CD4-positive, alpha-beta T cell (primary cell): ENCODE measurements at regions not wholly inside any gene's neighbourhood (a gene's known extent, or its start where the extent isn't known, plus 50 kb on each side); places are given as distances from the start of the nearest gene placed in this dataset.

ENCODE experiments used
- ATAC-seq: fragments of 200-7000 bp; cut with Tn5 transposase; one replicate; pipeline ENCODE4 v1.10.0; 2022; ENCODE audit warnings: mild to moderate bottlenecking; ENCODE audit not compliant: poor library complexity
- CTCF ChIA-PET: fragments of 350-600 bp; sonication (Branson Sonifier 250); formaldehyde crosslinking; loops from one replicate; lab custom pipeline; 2021; ENCODE audit warnings: antibody characterized with exemption, inconsistent platforms; lab: Charles Lee
- POLR2A ChIA-PET: fragments of 350-600 bp; sonication (Branson Sonifier 250); formaldehyde crosslinking; loops from one replicate; lab custom pipeline; 2021; ENCODE audit warnings: antibody characterized with exemption, inconsistent platforms; lab: Charles Lee
- DNase-seq, 14 experiments: peaks; one replicate each; pipeline ENCODE4 v3.0.0-alpha.2; 2013 to 2020; ENCODE audit warnings: mixed read lengths in 2 of 14
- H3K27ac ChIP-seq, 2 donors: one replicate each; pipeline versions ENCODE4 v1.5.1 to v1.7.0; 2013; ENCODE audit warnings: low read length in 2 of 2, low read depth in 1 of 2, mild to moderate bottlenecking in 1 of 2
- H3K27me3 ChIP-seq, 2 experiments: 1 replicate in 1 of 2; 2 replicates in 1 of 2; pipeline versions ENCODE4 v1.6.1 to v1.7.0; 2013; ENCODE audit warnings: low read length in 2 of 2, control low read depth in 1 of 2, mild to moderate bottlenecking in 1 of 2, moderate library complexity in 1 of 2; ENCODE audit not compliant: insufficient read depth in 2 of 2, control insufficient read depth in 1 of 2
- H3K36me3 ChIP-seq: one replicate; pipeline ENCODE4 v1.6.1; 2013; ENCODE audit warnings: low read length, control low read depth; ENCODE audit not compliant: insufficient read depth
- H3K4me1 ChIP-seq: one replicate; pipeline ENCODE4 v1.6.1; 2013; ENCODE audit warnings: low read length, control low read depth; ENCODE audit not compliant: insufficient read depth
- H3K4me3 ChIP-seq: one replicate; pipeline ENCODE4 v1.5.1; 2013; ENCODE audit warnings: mild to moderate bottlenecking, low read length, moderate library complexity
- H3K9me3 ChIP-seq, 2 experiments: 1 replicate in 1 of 2; 2 replicates in 1 of 2; pipeline versions ENCODE4 v1.6.1 to v1.7.0; 2013; ENCODE audit warnings: low read length in 2 of 2, mild to moderate bottlenecking in 2 of 2, control low read depth in 1 of 2, moderate library complexity in 1 of 2; ENCODE audit not compliant: control insufficient read depth in 1 of 2, insufficient read depth in 1 of 2
- H3K27ac Mint-ChIP-seq: one replicate; pipeline ENCODE4 v1.8.0; 2020; ENCODE audit warnings: mixed read lengths
- H3K27me3 Mint-ChIP-seq: one replicate; pipeline ENCODE4 v1.8.0; 2021; ENCODE audit warnings: mixed read lengths
- H3K36me3 Mint-ChIP-seq: one replicate; pipeline ENCODE4 v1.8.0; 2021; ENCODE audit warnings: low read depth, mixed read lengths
- H3K4me1 Mint-ChIP-seq: one replicate; pipeline ENCODE4 v1.8.0; 2021; ENCODE audit warnings: low read depth, mixed read lengths
- H3K4me3 Mint-ChIP-seq: one replicate; pipeline ENCODE4 v1.8.0; 2020; ENCODE audit warnings: mild to moderate bottlenecking, mixed read lengths
- H3K9me3 Mint-ChIP-seq: one replicate; pipeline ENCODE4 v1.8.0; 2020; ENCODE audit warnings: mixed read lengths
- intact Hi-C, 2 experiments: fragments of 100-400 bp; cut with DNase I in 1 of 2; cut with micrococcal nuclease in 1 of 2; formaldehyde crosslinking; loops; one replicate each; pipeline versions ENCODE4 v1.15.1 to v1.9.0; 2023 to 2025; cut with DNase I, micrococcal nuclease
- TF ChIP-seq, protein P1 (sequence below): fragments of 200-600 bp; IDR thresholded peaks from one replicate; pipeline ENCODE4 v1.8.0; 2022; ENCODE audit warnings: antibody characterized with exemption, mild to moderate bottlenecking

GRCh38 chr1:194802572-194802971, 1616.2 kb upstream of the B3GALT2 start:
- Histone ChIP-seq H3K27ac (no peak overlapping the region), H3K27me3 (no peaks in the 10 kb centered on the region), H3K4me3 (no peak overlapping the region), H3K36me3 (no peaks in the 10 kb centered on the region), H3K9me3 (no peaks in the 10 kb centered on the region), H3K4me1 (no peaks in the 10 kb centered on the region)
- ChIA-PET CTCF (no interaction called here), POLR2A (no interaction called here)
- no peak for ATAC-seq
- Mint-ChIP-seq H3K27me3 (no peaks in the 10 kb centered on the region), H3K4me1 (no peaks in the 10 kb centered on the region), H3K27ac (no peak overlapping the region), H3K36me3 (no peaks in the 10 kb centered on the region), H3K4me3 (no peak overlapping the region), H3K9me3 (no peaks in the 10 kb centered on the region)
- DNase-seq, result no peak
- TF ChIP-seq, protein P1, sequence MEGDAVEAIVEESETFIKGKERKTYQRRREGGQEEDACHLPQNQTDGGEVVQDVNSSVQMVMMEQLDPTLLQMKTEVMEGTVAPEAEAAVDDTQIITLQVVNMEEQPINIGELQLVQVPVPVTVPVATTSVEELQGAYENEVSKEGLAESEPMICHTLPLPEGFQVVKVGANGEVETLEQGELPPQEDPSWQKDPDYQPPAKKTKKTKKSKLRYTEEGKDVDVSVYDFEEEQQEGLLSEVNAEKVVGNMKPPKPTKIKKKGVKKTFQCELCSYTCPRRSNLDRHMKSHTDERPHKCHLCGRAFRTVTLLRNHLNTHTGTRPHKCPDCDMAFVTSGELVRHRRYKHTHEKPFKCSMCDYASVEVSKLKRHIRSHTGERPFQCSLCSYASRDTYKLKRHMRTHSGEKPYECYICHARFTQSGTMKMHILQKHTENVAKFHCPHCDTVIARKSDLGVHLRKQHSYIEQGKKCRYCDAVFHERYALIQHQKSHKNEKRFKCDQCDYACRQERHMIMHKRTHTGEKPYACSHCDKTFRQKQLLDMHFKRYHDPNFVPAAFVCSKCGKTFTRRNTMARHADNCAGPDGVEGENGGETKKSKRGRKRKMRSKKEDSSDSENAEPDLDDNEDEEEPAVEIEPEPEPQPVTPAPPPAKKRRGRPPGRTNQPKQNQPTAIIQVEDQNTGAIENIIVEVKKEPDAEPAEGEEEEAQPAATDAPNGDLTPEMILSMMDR, result no peak
- intact Hi-C loops, result no loop called here

DNA sequence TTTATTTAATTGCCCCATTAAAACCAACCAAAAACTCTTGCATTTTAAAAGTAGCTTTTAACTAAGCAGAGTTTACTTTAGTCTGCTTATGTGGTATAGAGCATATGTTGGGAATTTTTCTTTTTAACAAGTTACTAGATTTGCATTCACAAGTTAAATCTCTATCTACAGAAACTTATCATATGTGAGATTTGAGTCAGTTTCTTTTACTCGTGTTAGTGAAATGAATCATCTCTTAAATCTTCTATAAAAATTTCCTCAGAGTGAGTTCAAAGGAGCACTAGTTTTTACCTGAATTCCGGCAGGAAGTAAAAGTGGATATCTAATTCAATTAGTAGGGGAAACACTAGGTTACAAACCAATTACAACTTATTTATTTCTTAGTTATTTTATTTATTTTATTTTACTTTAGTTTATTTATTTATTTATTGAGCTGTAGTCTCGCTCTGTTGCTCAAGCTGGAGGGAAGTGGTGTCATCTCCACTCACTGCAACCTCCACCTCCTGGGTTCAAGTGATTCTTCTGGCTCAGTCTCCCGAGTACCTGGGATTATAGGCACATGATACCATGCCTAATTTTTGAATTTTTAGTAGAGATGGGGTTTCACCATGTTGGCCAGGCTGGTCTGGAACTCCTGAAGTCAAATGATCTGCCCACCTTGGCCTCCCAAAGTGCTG, 1609.6 kb upstream of the B3GALT2 start:
- intact Hi-C loops, result no loop called here
- CTCF ChIA-PET, result interaction anchor here (0.6 kb wide), 1 partner anchor 37 kb away, joined by 3 read pairs; no protein-coding TSS in a partner anchor
- POLR2A ChIA-PET, result no interaction called here
- DNase-seq (no peak), ATAC-seq (no peak)
- Histone ChIP-seq H3K9me3 (no peaks in the 10 kb centered on the region), H3K27me3 (no peaks in the 10 kb centered on the region), H3K4me1 (no peaks in the 10 kb centered on the region), H3K27ac (no peak overlapping the region), H3K4me3 (no peak overlapping the region), H3K36me3 (no peaks in the 10 kb centered on the region)
- no peak overlapping the region for H3K4me3 Mint-ChIP-seq
- H3K4me1 Mint-ChIP-seq, result no peaks in the 10 kb centered on the region
- H3K27ac Mint-ChIP-seq, result no peak overlapping the region
- TF ChIP-seq, protein P1, result no peak
- no peaks in the 10 kb centered on the region for H3K27me3 Mint-ChIP-seq
- H3K9me3 Mint-ChIP-seq, result no peaks in the 10 kb centered on the region
- H3K36me3 Mint-ChIP-seq, result no peaks in the 10 kb centered on the region

DNA sequence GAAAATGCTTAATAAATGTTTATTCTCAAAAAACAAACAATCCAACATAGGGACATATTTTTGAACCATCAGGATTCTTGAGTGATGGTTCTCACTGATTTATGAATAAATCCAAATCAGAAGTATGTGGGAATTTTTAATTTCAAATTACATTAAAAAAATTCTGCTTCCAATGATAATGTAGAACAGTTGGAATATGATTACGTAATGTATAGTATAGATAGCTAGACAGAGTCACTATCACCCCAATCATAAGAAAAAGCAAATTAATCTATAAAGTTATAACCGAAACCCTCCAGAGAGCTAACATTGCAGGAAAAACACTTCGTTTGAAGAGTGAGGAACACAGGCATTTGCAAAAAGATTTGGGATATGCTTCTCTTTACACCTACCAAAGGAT, 1600.6 kb upstream of the B3GALT2 start:
- intact Hi-C loops, result no loop called here
- Histone ChIP-seq H3K36me3 (no peaks in the 10 kb centered on the region), H3K27ac (no peak overlapping the region), H3K4me3 (no peak overlapping the region), H3K4me1 (no peaks in the 10 kb centered on the region), H3K9me3 (no peaks in the 10 kb centered on the region), H3K27me3 (no peaks in the 10 kb centered on the region)
- ChIA-PET POLR2A (no interaction called here), CTCF (no interaction called here)
- ATAC-seq, result no peak
- H3K4me1 Mint-ChIP-seq, result no peaks in the 10 kb centered on the region
- TF ChIP-seq, protein P1, result no peak
- H3K9me3 Mint-ChIP-seq, result no peaks in the 10 kb centered on the region
- H3K36me3 Mint-ChIP-seq, result no peaks in the 10 kb centered on the region
- DNase-seq, result no peak
- no peaks in the 10 kb centered on the region for H3K27me3 Mint-ChIP-seq
- H3K4me3 Mint-ChIP-seq, result no peak overlapping the region
- no peak overlapping the region for H3K27ac Mint-ChIP-seq
